Keratinocyte (primary cell): ENCODE measurements at regions not wholly inside any gene's neighbourhood (a gene's known extent, or its start where the extent isn't known, plus 50 kb on each side); places are given as distances from the start of the nearest gene placed in this dataset.

Experiments
- DNase-seq: peaks from one replicate; pipeline ENCODE4 v3.0.0-alpha.2; 2011; ENCODE audit warnings: low read depth, missing footprints, low spot score
- FAIRE-seq: peaks from 2 replicates; lab custom pipeline; 2011; peaks lifted over from hg19 to GRCh38; lab: Jason Lieb, UNC
- H2AFZ ChIP-seq: 2 replicates; pipeline ENCODE4 v1.6.0; 2012; ENCODE audit warnings: low read length, control low read depth, inconsistent platforms; ENCODE audit not compliant: control insufficient read depth
- H3K27ac ChIP-seq: 2 replicates; pipeline ENCODE4 v1.5.1; 2011; ENCODE audit warnings: low read length; ENCODE audit not compliant: control insufficient read depth, insufficient read depth
- H3K27me3 ChIP-seq: 3 replicates; pipeline ENCODE4 v1.6.0; 2011; ENCODE audit warnings: low read length; ENCODE audit not compliant: control insufficient read depth, insufficient read depth; ENCODE audit errors: extremely low read depth
- H3K36me3 ChIP-seq, 2 experiments: 2 replicates in 1 of 2; 3 replicates in 1 of 2; pipeline ENCODE4 v1.5.1; 2011; ENCODE audit warnings: low read length in 2 of 2, mild to moderate bottlenecking in 1 of 2; ENCODE audit not compliant: control insufficient read depth in 2 of 2, insufficient read depth in 2 of 2; ENCODE audit errors: extremely low read depth in 1 of 2
- H3K4me1 ChIP-seq: 3 replicates; pipeline ENCODE4 v1.5.1; 2011; ENCODE audit warnings: low read length; ENCODE audit not compliant: control insufficient read depth, insufficient read depth; ENCODE audit errors: extremely low read depth
- H3K4me2 ChIP-seq: 3 replicates; pipeline ENCODE4 v1.6.0; 2011; ENCODE audit warnings: low read depth, low read length; ENCODE audit not compliant: control insufficient read depth, insufficient read depth; ENCODE audit errors: extremely low read depth
- H3K4me3 ChIP-seq, 3 experiments: fragments of 200-600 bp in 1 of 3; sonication (generic) in 1 of 3; 2 replicates in 2 of 3; 3 replicates in 1 of 3; pipeline ENCODE4 v1.5.1; 2011 to 2016; ENCODE audit warnings: low read length in 3 of 3, mild to moderate bottlenecking in 3 of 3, control low read depth in 2 of 3, inconsistent platforms in 1 of 3, low read depth in 1 of 3, mixed read lengths in 1 of 3, mixed run types in 1 of 3, moderate library complexity in 1 of 3; ENCODE audit not compliant: control insufficient read depth in 2 of 3, insufficient read depth in 2 of 3; ENCODE audit errors: extremely low read depth in 1 of 3
- H3K79me2 ChIP-seq: 2 replicates; pipeline ENCODE4 v1.6.0; 2012; ENCODE audit warnings: low read length; ENCODE audit not compliant: control insufficient read depth, insufficient read depth
- H3K9ac ChIP-seq: 3 replicates; pipeline ENCODE4 v1.6.0; 2011; ENCODE audit warnings: low read length; ENCODE audit not compliant: control insufficient read depth, insufficient read depth; ENCODE audit errors: extremely low read depth
- H3K9me1 ChIP-seq: 3 replicates; pipeline ENCODE4 v1.6.0; 2011; ENCODE audit warnings: low read length; ENCODE audit not compliant: control insufficient read depth, insufficient read depth; ENCODE audit errors: extremely low read depth
- H3K9me3 ChIP-seq: 2 replicates; pipeline ENCODE4 v1.5.1; 2012; ENCODE audit warnings: low read depth, low read length; ENCODE audit not compliant: control insufficient read depth
- H4K20me1 ChIP-seq: 3 replicates; pipeline ENCODE4 v1.6.0; 2011; ENCODE audit warnings: low read length; ENCODE audit not compliant: control insufficient read depth, insufficient read depth; ENCODE audit errors: extremely low read depth
- EZH2 ChIP-seq: IDR thresholded peaks from one replicate; pipeline ENCODE4 v1.6.1; 2012; ENCODE audit warnings: inconsistent platforms, mild to moderate bottlenecking, low read length, moderate library complexity
- dilution Hi-C: fragments of 300-500 bp; cut with MboI; formaldehyde crosslinking; loops from one replicate; pipeline ENCODE4 v1.7.0; 2020; ENCODE audit warnings: low sequenced_read_pairs; ENCODE audit not compliant: extremely low pct_ligation_motif_present
- TF ChIP-seq, protein P1 (sequence below), 3 experiments: IDR thresholded peaks in 1 of 3; conservative IDR thresholded peaks in 1 of 3; optimal IDR thresholded peaks in 1 of 3; 2 replicates in 2 of 3; 3 replicates in 1 of 3; pipeline versions ENCODE3 to v1.5.1; 2011; ENCODE audit warnings: low read length in 3 of 3, mild to moderate bottlenecking in 3 of 3, moderate library complexity in 2 of 3, control low read depth in 1 of 3, inconsistent platforms in 1 of 3; ENCODE audit not compliant: insufficient read depth in 2 of 3; ENCODE audit errors: extremely low read depth in 1 of 3

DNA sequence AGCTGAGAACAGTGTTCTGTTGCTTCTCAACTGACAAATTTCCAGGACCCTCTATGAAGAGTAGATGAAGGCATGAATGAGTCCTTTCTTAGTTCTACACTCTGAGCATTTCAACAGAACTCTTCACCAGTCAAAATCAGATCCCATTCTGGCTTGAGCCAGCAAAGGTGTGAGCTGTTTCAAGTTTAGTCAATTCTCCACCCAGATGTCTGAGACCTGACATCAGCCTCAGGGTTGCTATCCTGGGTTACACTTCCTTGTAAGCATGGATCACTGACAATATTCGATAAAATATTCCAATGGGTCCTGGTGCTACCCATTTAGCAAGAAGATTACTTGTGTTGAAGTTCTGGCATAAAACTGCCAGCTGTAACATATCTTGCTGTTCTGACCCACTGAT lies 97.6 kb upstream of the PPP2R3A start:
- TF ChIP-seq, protein P1, sequence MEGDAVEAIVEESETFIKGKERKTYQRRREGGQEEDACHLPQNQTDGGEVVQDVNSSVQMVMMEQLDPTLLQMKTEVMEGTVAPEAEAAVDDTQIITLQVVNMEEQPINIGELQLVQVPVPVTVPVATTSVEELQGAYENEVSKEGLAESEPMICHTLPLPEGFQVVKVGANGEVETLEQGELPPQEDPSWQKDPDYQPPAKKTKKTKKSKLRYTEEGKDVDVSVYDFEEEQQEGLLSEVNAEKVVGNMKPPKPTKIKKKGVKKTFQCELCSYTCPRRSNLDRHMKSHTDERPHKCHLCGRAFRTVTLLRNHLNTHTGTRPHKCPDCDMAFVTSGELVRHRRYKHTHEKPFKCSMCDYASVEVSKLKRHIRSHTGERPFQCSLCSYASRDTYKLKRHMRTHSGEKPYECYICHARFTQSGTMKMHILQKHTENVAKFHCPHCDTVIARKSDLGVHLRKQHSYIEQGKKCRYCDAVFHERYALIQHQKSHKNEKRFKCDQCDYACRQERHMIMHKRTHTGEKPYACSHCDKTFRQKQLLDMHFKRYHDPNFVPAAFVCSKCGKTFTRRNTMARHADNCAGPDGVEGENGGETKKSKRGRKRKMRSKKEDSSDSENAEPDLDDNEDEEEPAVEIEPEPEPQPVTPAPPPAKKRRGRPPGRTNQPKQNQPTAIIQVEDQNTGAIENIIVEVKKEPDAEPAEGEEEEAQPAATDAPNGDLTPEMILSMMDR (optimal IDR thresholded peaks at IDR 0.05 in 1 of 3, IDR thresholded peaks at IDR 0.05 in 1 of 3, conservative IDR thresholded peaks at IDR 0.05 in 1 of 3; ENCODE audit: extremely low read depth in 1 of 3, insufficient read depth in 2 of 3, low read length in 3 of 3), result no peak
- TF ChIP-seq EZH2, result no peak
- dilution Hi-C loops, result no loop called here
- Histone ChIP-seq H3K9me3 (no peaks in the 10 kb centered on the region), H3K27me3 (no peaks in the 10 kb centered on the region), H3K36me3 (no peaks in the 10 kb centered on the region), H3K9me1 (no peaks in the 10 kb centered on the region), H3K27ac (no peak overlapping the region), H2AFZ (no peak overlapping the region), H3K4me1 (no peaks in the 10 kb centered on the region), H3K9ac (no peak overlapping the region), H4K20me1 (no peaks in the 10 kb centered on the region), H3K4me3 (no peak overlapping the region), H3K4me2 (no peak overlapping the region), H3K79me2 (no peaks in the 10 kb centered on the region)
- DNase-seq, result no peak
- FAIRE-seq, result no peak

DNA sequence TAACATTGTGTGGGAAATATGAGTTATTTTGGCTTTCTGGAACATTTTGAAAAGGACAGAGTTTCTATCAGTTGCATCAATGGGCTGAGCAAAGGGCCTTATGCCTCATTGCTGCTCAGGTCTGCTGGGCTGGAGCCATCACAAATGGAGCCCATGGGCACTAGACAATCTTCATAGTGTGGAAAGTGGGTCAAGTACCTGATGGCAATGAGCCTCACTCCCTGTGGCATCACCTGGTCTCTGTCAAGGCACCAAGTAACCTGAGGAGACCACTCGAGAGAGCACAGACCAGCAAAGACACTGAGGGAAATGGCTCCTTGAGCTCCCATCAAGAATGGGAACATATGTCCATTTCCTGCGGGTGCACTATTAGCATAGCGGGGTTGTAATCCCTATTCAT lies 96.7 kb upstream of the PPP2R3A start:
- H3K9me3 ChIP-seq, result no peaks in the 10 kb centered on the region
- no peak overlapping the region for H3K4me2 ChIP-seq
- H2AFZ ChIP-seq, result no peak overlapping the region
- H4K20me1 ChIP-seq, result no peaks in the 10 kb centered on the region
- no peak overlapping the region for H3K9ac ChIP-seq
- no peak overlapping the region for H3K4me3 ChIP-seq
- DNase-seq, result no peak
- TF ChIP-seq, protein P1 (optimal IDR thresholded peaks at IDR 0.05 in 1 of 3, IDR thresholded peaks at IDR 0.05 in 1 of 3, conservative IDR thresholded peaks at IDR 0.05 in 1 of 3; ENCODE audit: extremely low read depth in 1 of 3, insufficient read depth in 2 of 3, low read length in 3 of 3), result no peak
- no peak for TF ChIP-seq EZH2
- no peaks in the 10 kb centered on the region for H3K79me2 ChIP-seq
- no peak for FAIRE-seq
- H3K27me3 ChIP-seq, result no peaks in the 10 kb centered on the region
- dilution Hi-C loops, result no loop called here
- H3K36me3 ChIP-seq, result no peaks in the 10 kb centered on the region
- no peak overlapping the region for H3K27ac ChIP-seq
- no peaks in the 10 kb centered on the region for H3K4me1 ChIP-seq
- no peaks in the 10 kb centered on the region for H3K9me1 ChIP-seq
